Suprapubic skin (tissue), 4 donors: ENCODE measurements at regions not wholly inside any gene's neighbourhood (a gene's known extent, or its start where the extent isn't known, plus 50 kb on each side); places are given as distances from the start of the nearest gene placed in this dataset.

Experiments
- DNase-seq, 2 donors: peaks; one replicate each; pipeline ENCODE4 v3.0.0-alpha.2; 2019; ENCODE audit warnings: low spot score in 2 of 2
- H3K27ac ChIP-seq: fragments of 200-600 bp; sonication (generic); one replicate; pipeline ENCODE4 v1.5.1; 2019
- H3K27me3 ChIP-seq: fragments of 200-600 bp; sonication (generic); one replicate; pipeline ENCODE4 v1.5.1; 2019
- H3K36me3 ChIP-seq: fragments of 200-600 bp; sonication (generic); one replicate; pipeline ENCODE4 v1.5.1; 2019
- H3K4me1 ChIP-seq: fragments of 200-600 bp; sonication (generic); one replicate; pipeline ENCODE4 v1.5.1; 2019
- H3K4me3 ChIP-seq: fragments of 200-600 bp; sonication (generic); one replicate; pipeline ENCODE4 v1.5.1; 2019; ENCODE audit warnings: mild to moderate bottlenecking
- H3K9me3 ChIP-seq: fragments of 200-600 bp; sonication (generic); one replicate; pipeline ENCODE4 v1.5.1; 2019
- EP300 ChIP-seq: sonication (generic); formaldehyde crosslinking; IDR thresholded peaks from one replicate; pipeline ENCODE4 v1.6.1; 2017; ENCODE audit warnings: antibody characterized with exemption
- POLR2A ChIP-seq, 2 donors: fragments of 450-650 bp; IDR thresholded peaks; one replicate each; pipeline ENCODE4 v1.6.1; 2017; ENCODE audit warnings: antibody characterized with exemption in 2 of 2, mild to moderate bottlenecking in 2 of 2, moderate library complexity in 2 of 2
- POLR2AphosphoS5 ChIP-seq, 3 donors: sonication (generic); formaldehyde crosslinking; IDR thresholded peaks; one replicate each; pipeline ENCODE4 v1.6.1; 2017; ENCODE audit warnings: antibody characterized with exemption in 3 of 3
- WGBS: methylation state at CpG from one replicate; pipeline ENCODE4 v1.1.5; 2018; 5-methylcytosine and 5-hydroxymethylcytosine counted together
- TF ChIP-seq, protein P1 (sequence below), 2 donors: fragments of 200-600 bp in 1 of 2; fragments of 450-650 bp in 1 of 2; sonication (generic) in 1 of 2; IDR thresholded peaks; one replicate each; pipeline ENCODE4 v1.5.1; 2016 to 2019; ENCODE audit warnings: antibody characterized with exemption in 2 of 2, mild to moderate bottlenecking in 1 of 2, moderate library complexity in 1 of 2

DNA sequence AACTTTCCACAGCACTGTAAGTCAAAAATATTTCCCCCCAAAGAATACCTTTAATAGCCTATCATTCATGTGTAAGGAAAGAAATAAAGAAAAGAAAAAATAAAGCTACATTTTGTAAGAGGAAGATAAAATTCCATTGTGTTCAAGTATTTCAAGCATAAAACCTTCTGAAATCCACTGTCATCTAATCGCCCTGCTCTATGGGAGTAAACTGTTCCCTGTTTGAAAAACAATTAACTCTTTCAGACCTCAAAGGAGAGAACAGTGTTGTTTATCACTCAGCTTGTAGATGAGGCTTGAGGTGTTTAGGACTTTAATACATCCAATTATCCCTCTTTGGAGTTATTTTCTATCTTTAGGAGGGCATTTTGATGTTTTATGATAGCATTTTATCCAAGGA, 112.2 kb upstream of the REG3G start:
- H3K36me3 ChIP-seq, result no peaks in the 10 kb centered on the region
- DNase-seq, result no peak
- no peak overlapping the region for H3K4me3 ChIP-seq
- H3K27ac ChIP-seq, result no peak overlapping the region
- no peaks in the 10 kb centered on the region for H3K27me3 ChIP-seq
- TF ChIP-seq, protein P1, sequence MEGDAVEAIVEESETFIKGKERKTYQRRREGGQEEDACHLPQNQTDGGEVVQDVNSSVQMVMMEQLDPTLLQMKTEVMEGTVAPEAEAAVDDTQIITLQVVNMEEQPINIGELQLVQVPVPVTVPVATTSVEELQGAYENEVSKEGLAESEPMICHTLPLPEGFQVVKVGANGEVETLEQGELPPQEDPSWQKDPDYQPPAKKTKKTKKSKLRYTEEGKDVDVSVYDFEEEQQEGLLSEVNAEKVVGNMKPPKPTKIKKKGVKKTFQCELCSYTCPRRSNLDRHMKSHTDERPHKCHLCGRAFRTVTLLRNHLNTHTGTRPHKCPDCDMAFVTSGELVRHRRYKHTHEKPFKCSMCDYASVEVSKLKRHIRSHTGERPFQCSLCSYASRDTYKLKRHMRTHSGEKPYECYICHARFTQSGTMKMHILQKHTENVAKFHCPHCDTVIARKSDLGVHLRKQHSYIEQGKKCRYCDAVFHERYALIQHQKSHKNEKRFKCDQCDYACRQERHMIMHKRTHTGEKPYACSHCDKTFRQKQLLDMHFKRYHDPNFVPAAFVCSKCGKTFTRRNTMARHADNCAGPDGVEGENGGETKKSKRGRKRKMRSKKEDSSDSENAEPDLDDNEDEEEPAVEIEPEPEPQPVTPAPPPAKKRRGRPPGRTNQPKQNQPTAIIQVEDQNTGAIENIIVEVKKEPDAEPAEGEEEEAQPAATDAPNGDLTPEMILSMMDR (IDR thresholded peaks at IDR 0.05), result no peak
- TF ChIP-seq EP300, result no peak
- TF ChIP-seq POLR2AphosphoS5 (IDR thresholded peaks at IDR 0.05), result no peak
- TF ChIP-seq POLR2A (IDR thresholded peaks at IDR 0.05), result no peak
- H3K4me1 ChIP-seq, result no peaks in the 10 kb centered on the region
- WGBS, result 26% methylated on average over 1 of the region's 1 CpG
- H3K9me3 ChIP-seq, result no peaks in the 10 kb centered on the region

DNA sequence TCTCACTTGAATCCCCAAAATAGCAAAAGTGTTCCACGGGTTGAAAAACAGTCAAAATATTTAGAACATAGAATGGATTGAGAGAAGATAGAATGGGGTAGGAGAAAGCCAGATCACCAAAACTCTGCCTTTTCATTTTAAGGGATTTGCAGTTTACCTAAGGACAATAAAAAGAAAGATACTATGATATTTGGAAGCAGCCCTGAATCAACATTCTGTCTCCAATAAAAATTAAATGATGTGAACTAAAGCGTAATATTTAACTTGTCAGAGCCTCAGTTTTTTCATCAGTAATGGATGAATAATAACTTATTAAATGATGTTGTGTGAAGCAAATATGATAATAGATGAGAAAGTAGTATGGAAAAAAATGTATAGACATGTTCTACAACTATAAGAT, 100.2 kb upstream of the REG3G start:
- TF ChIP-seq EP300 (no peak), POLR2AphosphoS5 (IDR thresholded peaks at IDR 0.05) (no peak), POLR2A (IDR thresholded peaks at IDR 0.05) (no peak)
- TF ChIP-seq, protein P1 (IDR thresholded peaks at IDR 0.05), result no peak
- Histone ChIP-seq H3K4me1 (no peaks in the 10 kb centered on the region), H3K27ac (no peak overlapping the region), H3K36me3 (no peaks in the 10 kb centered on the region), H3K9me3 (no peaks in the 10 kb centered on the region), H3K27me3 (no peaks in the 10 kb centered on the region), H3K4me3 (no peak overlapping the region)
- DNase-seq, result no peak
- WGBS, result 80% methylated on average over 2 of the region's 2 CpGs

DNA sequence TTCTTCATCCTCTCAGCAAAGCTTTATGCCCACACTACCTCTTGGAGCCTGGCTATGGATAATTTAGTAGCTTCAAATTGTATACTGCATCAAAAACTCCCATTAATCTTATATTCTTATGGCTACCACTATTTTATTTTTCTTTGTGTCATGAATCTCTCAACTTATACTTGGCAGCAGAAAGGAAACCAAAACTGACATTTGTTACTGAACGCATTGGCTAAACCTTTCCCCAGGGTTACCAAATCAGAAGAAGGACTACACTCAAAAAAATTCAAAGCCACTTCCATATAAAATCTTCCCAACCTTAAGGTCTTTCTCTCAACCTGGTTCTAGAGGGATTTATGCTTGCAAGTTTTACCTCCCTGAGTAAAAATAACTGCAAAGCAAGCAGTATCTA, 97.0 kb upstream of the REG3G start:
- DNase-seq, result no peak

DNA sequence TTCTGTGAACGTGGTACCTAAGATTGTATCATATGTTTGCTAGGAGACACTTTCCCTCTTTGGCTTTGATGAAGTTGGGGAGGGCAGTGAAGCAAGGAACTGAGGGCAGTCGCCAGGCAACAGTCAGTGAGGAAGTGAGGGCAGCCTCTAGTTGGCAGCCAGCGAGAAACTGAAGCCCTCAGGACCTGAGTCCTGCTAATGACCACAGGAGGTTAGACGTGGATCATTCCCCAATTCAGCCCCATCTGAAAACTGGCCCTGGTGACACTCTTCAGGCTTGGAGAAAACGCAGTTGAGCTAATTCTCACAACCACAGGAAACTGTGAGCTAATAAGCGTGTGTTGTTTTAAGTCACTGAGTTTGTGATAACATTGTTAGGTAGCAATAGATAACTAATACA, 84.5 kb upstream of the REG3G start:
- no peak for TF ChIP-seq POLR2AphosphoS5 (IDR thresholded peaks at IDR 0.05)
- Histone ChIP-seq H3K27me3 (no peaks in the 10 kb centered on the region), H3K4me1 (no peaks in the 10 kb centered on the region), H3K9me3 (peaks cover 8% of the 10 kb centered on the region), H3K27ac (no peak overlapping the region), H3K4me3 (no peak overlapping the region), H3K36me3 (no peaks in the 10 kb centered on the region)
- DNase-seq, result no peak
- WGBS, result 66% methylated on average over 6 of the region's 6 CpGs

More for the DNA sequence above, 97.0 kb upstream of the REG3G start:
- WGBS, result 8% methylated on average over 1 of the region's 1 CpG
- Histone ChIP-seq H3K27ac (no peak overlapping the region), H3K4me3 (no peak overlapping the region), H3K36me3 (no peaks in the 10 kb centered on the region), H3K9me3 (no peaks in the 10 kb centered on the region), H3K4me1 (no peaks in the 10 kb centered on the region), H3K27me3 (no peaks in the 10 kb centered on the region)
- TF ChIP-seq POLR2AphosphoS5 (IDR thresholded peaks at IDR 0.05), result no peak
- TF ChIP-seq, protein P1 (IDR thresholded peaks at IDR 0.05), result no peak
- no peak for TF ChIP-seq EP300
- no peak for TF ChIP-seq POLR2A (IDR thresholded peaks at IDR 0.05)

- Histone ChIP-seq H3K4me1 (no peaks in the 10 kb centered on the region), H3K4me3 (no peak overlapping the region), H3K36me3 (no peaks in the 10 kb centered on the region), H3K9me3 (peaks cover 8% of the 10 kb centered on the region), H3K27ac (no peak overlapping the region), H3K27me3 (no peaks in the 10 kb centered on the region)
- WGBS, result 72% methylated on average over 2 of the region's 2 CpGs
- TF ChIP-seq POLR2AphosphoS5 (IDR thresholded peaks at IDR 0.05) (no peak), POLR2A (IDR thresholded peaks at IDR 0.05) (no peak), EP300 (no peak)
- TF ChIP-seq, protein P1 (IDR thresholded peaks at IDR 0.05), result no peak
- DNase-seq, result no peak
These were observed 83.8 kb upstream of the REG3G start for GRCh38 chr2:78941751-78942150.

DNA sequence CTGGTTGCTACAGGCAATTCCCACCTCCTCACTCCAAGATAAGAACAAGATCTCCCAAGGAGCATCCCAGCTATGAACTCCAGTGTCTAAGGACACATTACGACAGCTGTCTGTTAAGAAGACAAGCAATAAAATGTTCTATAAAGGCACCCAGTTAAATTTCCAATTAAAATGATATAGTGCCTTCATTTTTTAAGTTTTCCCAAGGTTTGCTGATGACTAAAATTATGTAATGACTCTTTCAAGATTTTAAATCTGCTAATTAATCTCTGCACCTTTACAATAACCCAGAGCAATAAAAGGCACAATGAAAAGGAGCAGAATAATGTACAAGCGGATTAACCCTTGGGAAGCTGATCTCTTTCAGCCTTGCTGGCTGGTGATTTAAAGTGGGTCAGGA, 61.6 kb upstream of the REG3G start:
- H3K4me1 ChIP-seq, result no peaks in the 10 kb centered on the region
- H3K36me3 ChIP-seq, result no peaks in the 10 kb centered on the region
- WGBS, result 88% methylated on average over 2 of the region's 2 CpGs
- no peaks in the 10 kb centered on the region for H3K9me3 ChIP-seq
- TF ChIP-seq POLR2AphosphoS5 (IDR thresholded peaks at IDR 0.05) (no peak), POLR2A (IDR thresholded peaks at IDR 0.05) (no peak), EP300 (no peak)
- TF ChIP-seq, protein P1 (IDR thresholded peaks at IDR 0.05), result no peak
- H3K27me3 ChIP-seq, result no peaks in the 10 kb centered on the region
- H3K27ac ChIP-seq, result no peak overlapping the region
- H3K4me3 ChIP-seq, result no peak overlapping the region
- no peak for DNase-seq
